Breast epithelium (tissue), 4 donors: ENCODE measurements at regions not wholly inside any gene's neighbourhood (a gene's known extent, or its start where the extent isn't known, plus 50 kb on each side); places are given as distances from the start of the nearest gene placed in this dataset.

Experiments
- DNase-seq, 2 donors: peaks; one replicate each; pipeline ENCODE4 v3.0.0-alpha.2; 2019; ENCODE audit warnings: low spot score in 2 of 2
- H3K27ac ChIP-seq, 2 donors: fragments of 200-600 bp; sonication (generic) in 1 of 2; one replicate each; pipeline ENCODE4 v1.5.1; 2016 to 2019; ENCODE audit warnings: mild to moderate bottlenecking in 1 of 2
- H3K27me3 ChIP-seq, 2 donors: fragments of 200-600 bp; sonication (generic) in 1 of 2; one replicate each; pipeline versions ENCODE4 v1.5.1 to v1.6.0; 2017 to 2019; ENCODE audit warnings: control low read depth in 1 of 2, mild to moderate bottlenecking in 1 of 2
- H3K36me3 ChIP-seq: fragments of 200-600 bp; one replicate; pipeline ENCODE4 v1.5.1; 2019
- H3K4me1 ChIP-seq, 2 donors: fragments of 200-600 bp; sonication (generic); one replicate each; pipeline ENCODE4 v1.5.1; 2016 to 2019; ENCODE audit warnings: control low read depth in 1 of 2
- H3K4me3 ChIP-seq, 3 donors: fragments of 200-600 bp; sonication (generic); 1 replicate in 2 of 3; 2 replicates in 1 of 3; pipeline ENCODE4 v1.5.1; 2016 to 2019; ENCODE audit warnings: mild to moderate bottlenecking in 3 of 3, moderate library complexity in 2 of 3
- H3K9me3 ChIP-seq, 2 donors: fragments of 200-600 bp; sonication (generic) in 1 of 2; one replicate each; pipeline ENCODE4 v1.5.1; 2016 to 2019; ENCODE audit warnings: control low read depth in 1 of 2
- CTCF ChIP-seq, 3 donors: fragments of 450-650 bp; IDR thresholded peaks; one replicate each; pipeline ENCODE4 v1.5.1; 2016 to 2017; ENCODE audit warnings: antibody characterized with exemption in 3 of 3, mild to moderate bottlenecking in 3 of 3, moderate library complexity in 3 of 3
- POLR2A ChIP-seq: fragments of 450-650 bp; IDR thresholded peaks from one replicate; pipeline ENCODE4 v1.6.1; 2016; ENCODE audit warnings: antibody characterized with exemption, mild to moderate bottlenecking, moderate library complexity
- POLR2AphosphoS5 ChIP-seq, 3 donors: sonication (generic); formaldehyde crosslinking; IDR thresholded peaks; one replicate each; pipeline ENCODE4 v1.6.1; 2017; ENCODE audit warnings: antibody characterized with exemption in 3 of 3
- intact Hi-C: fragments of 100-400 bp; cut with DNase I; formaldehyde crosslinking; loops from one replicate; pipeline ENCODE4 v1.15.1; 2023; ENCODE audit warnings: low total_unique reads

- Histone ChIP-seq H3K9me3 (no peaks in the 10 kb centered on the region), H3K4me1 (no peaks in the 10 kb centered on the region), H3K27ac (no peak overlapping the region), H3K27me3 (peaks cover 0 to 12% of the 10 kb centered on the region in 2 donors), H3K4me3 (no peak overlapping the region), H3K36me3 (no peaks in the 10 kb centered on the region)
- no peak for TF ChIP-seq POLR2A
- no peak for TF ChIP-seq POLR2AphosphoS5 (IDR thresholded peaks at IDR 0.05)
- no peak for TF ChIP-seq CTCF (IDR thresholded peaks at IDR 0.05)
- intact Hi-C loops: no loop called here
- DNase-seq: no peak
Observed at GRCh38 chr1:187909382-187909781, 1080.6 kb downstream of the PLA2G4A start.

GRCh38 chr1:187911820-187912219, 1083.1 kb downstream of the PLA2G4A start:
- Histone ChIP-seq H3K4me3 (no peak overlapping the region), H3K27me3 (peaks cover 0 to 12% of the 10 kb centered on the region in 2 donors), H3K36me3 (no peaks in the 10 kb centered on the region), H3K9me3 (no peaks in the 10 kb centered on the region), H3K27ac (no peak overlapping the region), H3K4me1 (no peaks in the 10 kb centered on the region)
- DNase-seq: no peak
- TF ChIP-seq POLR2A (no peak), POLR2AphosphoS5 (IDR thresholded peaks at IDR 0.05) (no peak), CTCF (IDR thresholded peaks at IDR 0.05) (no peak)
- intact Hi-C loops: no loop called here

GRCh38 chr1:187920976-187921375, 1092.2 kb downstream of the PLA2G4A start:
- H3K27me3 ChIP-seq: no peaks in the 10 kb centered on the region
- DNase-seq: no peak
- no peaks in the 10 kb centered on the region for H3K4me1 ChIP-seq
- intact Hi-C loops: no loop called here
- no peak for TF ChIP-seq POLR2A
- TF ChIP-seq POLR2AphosphoS5 (IDR thresholded peaks at IDR 0.05): no peak
- no peak for TF ChIP-seq CTCF (IDR thresholded peaks at IDR 0.05)
- no peaks in the 10 kb centered on the region for H3K9me3 ChIP-seq
- H3K4me3 ChIP-seq: no peak overlapping the region
- no peaks in the 10 kb centered on the region for H3K36me3 ChIP-seq
- no peak overlapping the region for H3K27ac ChIP-seq

GRCh38 chr1:187921426-187921825, 1092.7 kb downstream of the PLA2G4A start:
- H3K36me3 ChIP-seq: no peaks in the 10 kb centered on the region
- H3K27ac ChIP-seq: no peak overlapping the region
- no peaks in the 10 kb centered on the region for H3K9me3 ChIP-seq
- no peaks in the 10 kb centered on the region for H3K4me1 ChIP-seq
- TF ChIP-seq CTCF (IDR thresholded peaks at IDR 0.05) (no peak), POLR2AphosphoS5 (IDR thresholded peaks at IDR 0.05) (no peak), POLR2A (no peak)
- H3K4me3 ChIP-seq: no peak overlapping the region
- DNase-seq: no peak
- intact Hi-C loops: no loop called here
- no peaks in the 10 kb centered on the region for H3K27me3 ChIP-seq

- H3K27me3 ChIP-seq: no peaks in the 10 kb centered on the region
- no peaks in the 10 kb centered on the region for H3K4me1 ChIP-seq
- H3K27ac ChIP-seq: no peak overlapping the region
- intact Hi-C loops: no loop called here
- no peak overlapping the region for H3K4me3 ChIP-seq
- TF ChIP-seq POLR2A: no peak
- no peak for TF ChIP-seq POLR2AphosphoS5 (IDR thresholded peaks at IDR 0.05)
- TF ChIP-seq CTCF (IDR thresholded peaks at IDR 0.05): no peak
- no peaks in the 10 kb centered on the region for H3K36me3 ChIP-seq
- no peaks in the 10 kb centered on the region for H3K9me3 ChIP-seq
- DNase-seq: no peak
Observed at GRCh38 chr1:187922255-187922654, 1093.5 kb downstream of the PLA2G4A start.
